SK-N-SH treated with all-trans-retinoic acid at 6 μM for 48 hours (cell line): ENCODE measurements at regions not wholly inside any gene's neighbourhood (a gene's known extent, or its start where the extent isn't known, plus 50 kb on each side); places are given as distances from the start of the nearest gene placed in this dataset.

Source experiments
- ATAC-seq: fragments of 200-7000 bp; cut with Tn5 transposase; 3 replicates; pipeline ENCODE4 v1.9.1; 2020; ENCODE audit warnings: mild to moderate bottlenecking, moderate library complexity
- ARNTL ChIP-seq: fragments of 450-650 bp; formaldehyde crosslinking; IDR thresholded peaks from 2 replicates; pipeline ENCODE4 v1.5.0; 2020; ENCODE audit warnings: low read depth, mild to moderate bottlenecking, moderate library complexity, borderline replicate concordance
- CSDC2 ChIP-seq: fragments of 250-450 bp; sonication (Bioruptor Pico); IDR thresholded peaks from 2 replicates; pipeline ENCODE4 v1.5.0; 2020; ENCODE audit warnings: mild to moderate bottlenecking, moderate library complexity
- ESRRG ChIP-seq: fragments of 250-450 bp; sonication (Bioruptor Pico); IDR thresholded peaks from 2 replicates; pipeline ENCODE4 v1.6.1; 2021; ENCODE audit warnings: mild to moderate bottlenecking
- GLIS3 ChIP-seq: fragments of 250-450 bp; sonication (Bioruptor Pico); IDR thresholded peaks from 2 replicates; pipeline ENCODE4 v1.5.0; 2020; ENCODE audit warnings: mild to moderate bottlenecking, moderate library complexity
- OSR1 ChIP-seq: fragments of 250-450 bp; sonication (Bioruptor Pico); IDR thresholded peaks from 2 replicates; pipeline ENCODE4 v1.8.0; 2022; ENCODE audit warnings: moderate library complexity, mild to moderate bottlenecking, inconsistent platforms
- PPARA ChIP-seq: fragments of 250-450 bp; sonication (Bioruptor Pico); IDR thresholded peaks from 2 replicates; pipeline ENCODE4 v1.5.0; 2020; ENCODE audit warnings: mild to moderate bottlenecking, borderline replicate concordance
- SNAI2 ChIP-seq: fragments of 250-450 bp; sonication (Bioruptor Pico); IDR thresholded peaks from 2 replicates; pipeline ENCODE4 v1.5.0; 2020; ENCODE audit warnings: mild to moderate bottlenecking, moderate library complexity
- TCF4 ChIP-seq: fragments of 250-450 bp; sonication (Bioruptor Pico); IDR thresholded peaks from 2 replicates; pipeline ENCODE4 v1.8.0; 2021; ENCODE audit warnings: mild to moderate bottlenecking, moderate library complexity, borderline replicate concordance
- TOX ChIP-seq: fragments of 250-450 bp; sonication (Bioruptor Pico); IDR thresholded peaks from 2 replicates; pipeline ENCODE4 v1.8.0; 2021; ENCODE audit warnings: mild to moderate bottlenecking, moderate library complexity, borderline replicate concordance
- ZC3H10 ChIP-seq: fragments of 250-450 bp; sonication (Bioruptor Pico); IDR thresholded peaks from 2 replicates; pipeline ENCODE4 v1.5.1; 2021; ENCODE audit warnings: mild to moderate bottlenecking, moderate library complexity
- ZFP3 ChIP-seq: fragments of 250-450 bp; sonication (Bioruptor Pico); IDR thresholded peaks from 2 replicates; pipeline ENCODE4 v1.5.0; 2020; ENCODE audit warnings: mild to moderate bottlenecking, moderate library complexity
- ZFP30 ChIP-seq: fragments of 450-650 bp; formaldehyde crosslinking; IDR thresholded peaks from 2 replicates; pipeline ENCODE4 v1.5.0; 2022; ENCODE audit warnings: mild to moderate bottlenecking, moderate library complexity
- ZNF565 ChIP-seq: fragments of 450-650 bp; formaldehyde crosslinking; conservative IDR thresholded peaks from 2 replicates; pipeline ENCODE4 v1.5.0; 2020; ENCODE audit warnings: low read depth, mild to moderate bottlenecking, moderate library complexity
- ZNF70 ChIP-seq: fragments of 450-650 bp; formaldehyde crosslinking; IDR thresholded peaks from 2 replicates; pipeline ENCODE4 v1.5.0; 2020; ENCODE audit warnings: mild to moderate bottlenecking, moderate library complexity
- ZNF8 ChIP-seq: fragments of 450-650 bp; formaldehyde crosslinking; IDR thresholded peaks from 2 replicates; pipeline ENCODE4 v1.5.0; 2020; ENCODE audit warnings: mild to moderate bottlenecking, moderate library complexity
- TF ChIP-seq, protein P1 (sequence below): fragments of 250-450 bp; sonication (Bioruptor Pico); IDR thresholded peaks from 2 replicates; pipeline ENCODE4 v1.5.1; 2021; ENCODE audit warnings: mild to moderate bottlenecking, moderate library complexity
- TF ChIP-seq, protein P2 (sequence below): fragments of 250-450 bp; sonication (Bioruptor Pico); IDR thresholded peaks from 2 replicates; pipeline ENCODE4 v1.8.0; 2021; ENCODE audit warnings: low read depth, mild to moderate bottlenecking, moderate library complexity, borderline replicate concordance
- TF ChIP-seq, protein P3 (sequence below): fragments of 250-450 bp; sonication (Bioruptor Pico); IDR thresholded peaks from 2 replicates; pipeline ENCODE4 v1.5.1; 2020; ENCODE audit warnings: low read depth, mild to moderate bottlenecking, moderate library complexity
- TF ChIP-seq, protein P4 (sequence below): fragments of 250-450 bp; sonication (Bioruptor Pico); IDR thresholded peaks from 2 replicates; pipeline ENCODE4 v1.5.0; 2020; ENCODE audit warnings: mild to moderate bottlenecking, moderate library complexity

DNA sequence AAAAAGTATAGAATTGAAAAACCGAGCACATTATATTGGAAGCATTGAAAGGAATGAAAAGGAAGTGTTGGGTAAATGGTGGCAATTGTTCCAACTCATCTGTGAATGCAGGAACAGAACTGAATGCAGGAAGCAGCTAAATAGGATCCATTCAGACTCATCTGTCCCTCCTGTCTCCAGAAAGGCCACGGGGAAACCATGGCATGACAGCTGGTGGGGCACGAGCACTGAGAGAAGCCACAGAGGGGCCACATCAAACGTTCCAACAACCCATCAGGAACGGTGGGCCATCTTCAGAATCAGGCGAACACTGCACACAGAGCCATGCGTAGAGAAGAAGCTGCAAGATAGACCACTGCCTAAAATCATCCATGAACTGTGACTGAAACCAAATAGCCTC, 138.5 kb upstream of the SLC35G4 start (continued):
- TF ChIP-seq, protein P1, sequence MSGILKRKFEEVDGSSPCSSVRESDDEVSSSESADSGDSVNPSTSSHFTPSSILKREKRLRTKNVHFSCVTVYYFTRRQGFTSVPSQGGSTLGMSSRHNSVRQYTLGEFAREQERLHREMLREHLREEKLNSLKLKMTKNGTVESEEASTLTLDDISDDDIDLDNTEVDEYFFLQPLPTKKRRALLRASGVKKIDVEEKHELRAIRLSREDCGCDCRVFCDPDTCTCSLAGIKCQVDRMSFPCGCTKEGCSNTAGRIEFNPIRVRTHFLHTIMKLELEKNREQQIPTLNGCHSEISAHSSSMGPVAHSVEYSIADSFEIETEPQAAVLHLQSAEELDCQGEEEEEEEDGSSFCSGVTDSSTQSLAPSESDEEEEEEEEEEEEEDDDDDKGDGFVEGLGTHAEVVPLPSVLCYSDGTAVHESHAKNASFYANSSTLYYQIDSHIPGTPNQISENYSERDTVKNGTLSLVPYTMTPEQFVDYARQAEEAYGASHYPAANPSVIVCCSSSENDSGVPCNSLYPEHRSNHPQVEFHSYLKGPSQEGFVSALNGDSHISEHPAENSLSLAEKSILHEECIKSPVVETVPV = no peak
- TF ChIP-seq OSR1 (CRISPR knock-in tag) (no peak), ZFP30 (no peak), ZNF70 (CRISPR knock-in tag) (no peak)
- TF ChIP-seq, protein P2, sequence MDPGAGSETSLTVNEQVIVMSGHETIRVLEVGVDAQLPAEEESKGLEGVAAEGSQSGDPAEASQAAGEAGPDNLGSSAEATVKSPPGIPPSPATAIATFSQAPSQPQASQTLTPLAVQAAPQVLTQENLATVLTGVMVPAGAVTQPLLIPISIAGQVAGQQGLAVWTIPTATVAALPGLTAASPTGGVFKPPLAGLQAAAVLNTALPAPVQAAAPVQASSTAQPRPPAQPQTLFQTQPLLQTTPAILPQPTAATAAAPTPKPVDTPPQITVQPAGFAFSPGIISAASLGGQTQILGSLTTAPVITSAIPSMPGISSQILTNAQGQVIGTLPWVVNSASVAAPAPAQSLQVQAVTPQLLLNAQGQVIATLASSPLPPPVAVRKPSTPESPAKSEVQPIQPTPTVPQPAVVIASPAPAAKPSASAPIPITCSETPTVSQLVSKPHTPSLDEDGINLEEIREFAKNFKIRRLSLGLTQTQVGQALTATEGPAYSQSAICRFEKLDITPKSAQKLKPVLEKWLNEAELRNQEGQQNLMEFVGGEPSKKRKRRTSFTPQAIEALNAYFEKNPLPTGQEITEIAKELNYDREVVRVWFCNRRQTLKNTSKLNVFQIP (CRISPR knock-in tag) = no peak

DNA sequence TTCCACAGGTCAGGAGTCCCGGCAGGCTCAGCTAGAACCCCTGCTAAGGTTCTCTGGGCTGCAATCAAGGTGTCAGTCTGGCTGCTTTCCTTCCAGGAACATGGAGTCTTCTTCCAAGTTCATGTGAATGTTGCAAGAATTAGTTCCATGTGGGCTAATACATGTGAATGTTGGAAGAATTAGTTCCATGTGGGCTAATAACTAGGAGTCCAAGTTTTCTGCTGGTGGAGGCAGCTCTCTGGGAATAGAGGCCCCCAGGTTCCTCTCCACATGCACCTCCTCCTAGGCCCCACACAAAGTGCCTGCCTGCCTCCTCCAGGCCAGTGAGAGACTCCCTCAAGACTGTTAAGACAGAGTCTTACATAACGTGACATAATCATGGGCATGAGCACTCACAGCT, 140.8 kb upstream of the SLC35G4 start:
- ATAC-seq = no peak
- TF ChIP-seq, protein P1 = no peak
- TF ChIP-seq, protein P3, sequence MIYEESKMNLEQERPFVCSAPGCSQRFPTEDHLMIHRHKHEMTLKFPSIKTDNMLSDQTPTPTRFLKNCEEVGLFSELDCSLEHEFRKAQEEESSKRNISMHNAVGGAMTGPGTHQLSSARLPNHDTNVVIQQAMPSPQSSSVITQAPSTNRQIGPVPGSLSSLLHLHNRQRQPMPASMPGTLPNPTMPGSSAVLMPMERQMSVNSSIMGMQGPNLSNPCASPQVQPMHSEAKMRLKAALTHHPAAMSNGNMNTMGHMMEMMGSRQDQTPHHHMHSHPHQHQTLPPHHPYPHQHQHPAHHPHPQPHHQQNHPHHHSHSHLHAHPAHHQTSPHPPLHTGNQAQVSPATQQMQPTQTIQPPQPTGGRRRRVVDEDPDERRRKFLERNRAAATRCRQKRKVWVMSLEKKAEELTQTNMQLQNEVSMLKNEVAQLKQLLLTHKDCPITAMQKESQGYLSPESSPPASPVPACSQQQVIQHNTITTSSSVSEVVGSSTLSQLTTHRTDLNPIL (CRISPR knock-in tag) = no peak
- TF ChIP-seq, protein P2 (CRISPR knock-in tag) = no peak
- TF ChIP-seq OSR1 (CRISPR knock-in tag) (no peak), PPARA (no peak), ZNF565 (no peak), SNAI2 (CRISPR knock-in tag) (no peak)
- TF ChIP-seq, protein P4, sequence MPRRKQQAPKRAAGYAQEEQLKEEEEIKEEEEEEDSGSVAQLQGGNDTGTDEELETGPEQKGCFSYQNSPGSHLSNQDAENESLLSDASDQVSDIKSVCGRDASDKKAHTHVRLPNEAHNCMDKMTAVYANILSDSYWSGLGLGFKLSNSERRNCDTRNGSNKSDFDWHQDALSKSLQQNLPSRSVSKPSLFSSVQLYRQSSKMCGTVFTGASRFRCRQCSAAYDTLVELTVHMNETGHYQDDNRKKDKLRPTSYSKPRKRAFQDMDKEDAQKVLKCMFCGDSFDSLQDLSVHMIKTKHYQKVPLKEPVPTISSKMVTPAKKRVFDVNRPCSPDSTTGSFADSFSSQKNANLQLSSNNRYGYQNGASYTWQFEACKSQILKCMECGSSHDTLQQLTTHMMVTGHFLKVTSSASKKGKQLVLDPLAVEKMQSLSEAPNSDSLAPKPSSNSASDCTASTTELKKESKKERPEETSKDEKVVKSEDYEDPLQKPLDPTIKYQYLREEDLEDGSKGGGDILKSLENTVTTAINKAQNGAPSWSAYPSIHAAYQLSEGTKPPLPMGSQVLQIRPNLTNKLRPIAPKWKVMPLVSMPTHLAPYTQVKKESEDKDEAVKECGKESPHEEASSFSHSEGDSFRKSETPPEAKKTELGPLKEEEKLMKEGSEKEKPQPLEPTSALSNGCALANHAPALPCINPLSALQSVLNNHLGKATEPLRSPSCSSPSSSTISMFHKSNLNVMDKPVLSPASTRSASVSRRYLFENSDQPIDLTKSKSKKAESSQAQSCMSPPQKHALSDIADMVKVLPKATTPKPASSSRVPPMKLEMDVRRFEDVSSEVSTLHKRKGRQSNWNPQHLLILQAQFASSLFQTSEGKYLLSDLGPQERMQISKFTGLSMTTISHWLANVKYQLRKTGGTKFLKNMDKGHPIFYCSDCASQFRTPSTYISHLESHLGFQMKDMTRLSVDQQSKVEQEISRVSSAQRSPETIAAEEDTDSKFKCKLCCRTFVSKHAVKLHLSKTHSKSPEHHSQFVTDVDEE = no peak

DNA sequence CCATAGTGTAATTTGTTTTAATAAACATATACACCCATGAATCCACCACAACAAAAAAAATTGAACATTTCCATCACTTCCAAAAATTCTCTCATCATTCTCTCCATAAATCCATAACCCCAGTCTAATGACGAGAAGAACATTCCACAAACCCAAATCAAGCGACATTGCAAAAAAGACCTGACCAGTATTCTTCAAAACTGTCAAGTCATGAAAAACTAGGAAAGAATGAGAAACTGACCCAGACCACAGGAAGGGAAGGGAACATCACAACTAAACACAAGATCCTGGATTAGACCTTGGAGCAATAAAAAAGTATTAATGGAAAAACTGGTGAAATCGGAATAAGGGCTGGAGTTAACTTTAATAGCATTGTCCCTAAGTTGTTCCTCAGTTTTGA, 141.3 kb upstream of the SLC35G4 start:
- no peak for ATAC-seq
- TF ChIP-seq CSDC2 (CRISPR knock-in tag) (no peak), PPARA (no peak), ZNF565 (no peak), GLIS3 (CRISPR knock-in tag) (no peak), OSR1 (CRISPR knock-in tag) (no peak), TCF4 (CRISPR knock-in tag) (no peak), ESRRG (CRISPR knock-in tag) (no peak), ZNF8 (no peak), ZFP30 (no peak), ZC3H10 (CRISPR knock-in tag) (no peak), ZFP3 (CRISPR knock-in tag) (no peak), SNAI2 (CRISPR knock-in tag) (no peak), ARNTL (no peak), TOX (CRISPR knock-in tag) (no peak)
- TF ChIP-seq, protein P2 (CRISPR knock-in tag) = no peak
- TF ChIP-seq, protein P4 = no peak
- TF ChIP-seq, protein P1 = no peak
